NCI-H510A treated with DMSO at 0.1 percent for 48 hours (cell line): ENCODE measurements at regions not wholly inside any gene's neighbourhood (a gene's known extent, or its start where the extent isn't known, plus 50 kb on each side); places are given as distances from the start of the nearest gene placed in this dataset.

Experiments used
- DNase-seq: peaks from one replicate; lab custom pipeline; 2025; lab: John Stamatoyannopoulos, UW

DNA sequence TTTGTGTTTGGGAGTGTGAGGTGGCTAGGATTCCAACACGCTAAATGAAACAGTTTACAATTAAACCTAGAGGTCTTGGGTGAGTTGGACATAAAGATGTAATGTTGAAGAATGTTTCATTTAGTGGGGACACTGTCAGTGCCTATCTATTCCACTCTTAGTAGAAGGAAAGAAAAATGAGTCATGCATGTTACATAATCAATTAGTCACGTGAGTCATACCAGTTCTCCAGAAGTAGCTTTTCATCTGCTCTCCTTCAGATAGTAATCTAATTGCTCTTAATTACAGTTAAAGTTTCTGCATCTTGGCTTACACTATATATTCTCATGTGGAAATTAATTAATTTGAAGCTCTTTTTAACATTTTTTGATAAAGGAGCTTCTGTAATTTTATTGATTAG is 115.7 kb upstream of the P2RY1 start:
- no peak for DNase-seq

DNA sequence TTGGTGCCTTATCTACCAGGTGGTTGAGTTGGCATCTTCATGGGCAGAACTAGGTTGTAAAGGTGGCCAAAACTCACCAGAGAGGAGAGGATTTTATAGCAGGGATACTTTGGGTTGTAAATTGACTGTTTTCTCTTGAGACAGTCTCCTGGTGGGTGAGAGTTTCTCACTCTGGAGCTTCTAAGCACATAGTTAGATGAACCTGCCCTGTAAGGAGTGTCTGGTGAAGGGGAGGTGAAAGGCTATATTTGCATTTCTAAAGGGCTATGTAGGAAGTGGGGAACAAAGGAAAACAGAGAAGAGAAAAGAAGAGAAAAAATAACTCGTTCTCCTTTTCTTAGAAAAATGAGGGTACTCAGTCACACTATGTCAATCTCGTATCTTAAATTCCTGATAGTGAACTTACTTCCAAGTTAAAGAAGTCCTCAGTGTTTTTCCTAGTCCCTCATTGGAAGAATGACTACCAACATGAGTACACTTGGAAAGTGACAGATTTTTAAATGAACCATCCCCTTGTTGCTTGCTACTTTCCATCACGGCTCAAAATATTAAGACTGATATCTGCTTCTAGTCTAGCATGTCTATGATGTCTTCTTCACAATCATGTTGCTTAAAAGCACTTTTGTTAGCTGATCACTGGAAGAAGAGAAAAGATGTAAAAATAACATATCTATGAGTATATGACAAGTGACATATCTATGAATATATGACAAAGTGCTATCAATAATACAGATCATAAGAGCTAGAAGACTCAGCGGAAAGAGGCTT is 113.8 kb upstream of the P2RY1 start:
- no peak for DNase-seq

DNA sequence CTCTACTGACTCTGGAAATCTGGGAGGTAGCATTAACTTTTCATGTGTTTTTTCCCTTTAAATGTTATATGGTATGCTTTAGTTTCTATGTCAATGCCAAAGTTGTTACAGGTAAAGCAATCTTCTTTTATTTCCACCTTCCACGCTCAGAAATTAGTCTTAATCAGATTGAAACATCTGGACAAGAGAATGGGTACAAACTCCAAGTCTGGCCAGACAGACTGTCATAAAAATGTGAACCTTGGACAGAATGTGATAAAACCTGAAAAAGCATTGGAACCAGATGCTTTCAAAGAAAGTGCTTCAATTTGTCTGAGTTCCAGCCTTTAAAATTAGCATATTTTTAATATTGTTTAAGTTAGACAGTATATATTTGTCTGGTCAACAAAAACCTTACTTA is 110.7 kb upstream of the P2RY1 start:
- no peak for DNase-seq

DNA sequence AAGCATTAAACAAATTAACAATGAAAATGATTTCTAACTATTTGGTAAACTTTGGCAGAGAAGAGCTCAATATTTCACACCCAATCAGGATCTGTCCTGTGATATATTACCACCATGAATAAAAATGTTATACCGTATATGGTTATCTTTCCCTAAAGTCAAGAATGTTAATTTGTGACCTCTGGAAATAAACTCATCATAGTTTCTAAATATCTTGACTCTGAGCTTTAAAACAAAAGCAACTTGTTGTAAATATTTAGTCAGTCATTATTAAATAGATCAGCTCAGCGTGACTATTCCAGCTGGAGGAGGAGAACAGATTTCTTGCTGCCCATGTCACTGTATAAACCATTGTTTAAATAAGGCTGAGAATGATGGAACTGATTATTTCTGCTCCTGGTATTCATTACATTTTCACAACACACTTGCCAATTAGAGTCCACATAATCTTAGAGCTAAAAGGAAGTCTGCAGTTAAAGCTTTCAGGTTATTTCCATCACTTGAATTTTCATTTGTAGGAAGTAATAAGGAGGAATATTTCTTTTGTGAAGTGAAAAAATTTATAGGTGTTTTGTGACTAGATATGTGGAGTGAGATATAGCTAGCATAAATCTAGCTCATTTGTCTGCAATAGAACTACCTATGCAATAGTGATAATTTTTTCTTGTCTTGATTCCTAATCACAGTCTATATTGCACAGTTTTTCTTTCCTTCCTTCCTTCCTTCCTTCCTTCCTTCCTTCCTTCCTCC is 106.5 kb upstream of the P2RY1 start:
- no peak for DNase-seq

DNA sequence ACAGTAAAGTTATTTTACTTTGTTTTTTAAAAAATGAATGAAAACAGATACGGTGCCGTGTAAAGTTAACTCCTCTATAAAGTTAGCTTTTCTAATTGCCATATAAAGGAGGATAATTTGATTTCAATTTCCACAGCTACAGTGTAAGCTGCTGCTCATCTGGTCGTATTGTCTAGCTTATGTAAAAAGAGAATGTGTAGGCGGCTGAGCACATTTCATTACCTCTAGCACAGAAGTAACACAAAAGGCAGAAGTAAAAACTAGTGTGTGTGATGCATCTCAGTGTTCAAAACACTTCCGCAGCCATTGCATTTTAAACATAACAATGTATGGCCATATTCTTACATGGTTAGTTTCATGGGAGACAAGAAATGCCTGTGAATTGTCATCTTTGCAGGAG is 105.0 kb upstream of the P2RY1 start:
- no peak for DNase-seq

DNA sequence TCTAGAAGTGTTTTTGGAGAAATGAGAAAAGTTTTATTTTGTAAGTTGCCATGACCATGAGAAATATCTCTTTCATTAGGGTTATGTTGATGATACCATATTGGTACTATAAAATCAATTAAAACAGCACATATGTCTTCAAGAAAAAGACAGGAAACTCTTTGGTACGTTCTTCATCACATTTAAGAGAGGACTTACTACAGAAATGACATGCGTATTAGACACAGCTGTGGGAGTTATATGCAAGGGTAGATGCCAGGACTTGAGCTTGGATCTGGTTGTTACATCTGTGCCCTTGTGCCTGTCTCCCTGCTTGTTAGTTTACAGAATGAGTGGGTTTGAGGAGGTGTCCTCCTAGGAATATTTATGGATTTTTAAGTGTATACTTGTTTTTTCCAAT is 103.4 kb upstream of the P2RY1 start:
- DNase-seq: no peak

DNA sequence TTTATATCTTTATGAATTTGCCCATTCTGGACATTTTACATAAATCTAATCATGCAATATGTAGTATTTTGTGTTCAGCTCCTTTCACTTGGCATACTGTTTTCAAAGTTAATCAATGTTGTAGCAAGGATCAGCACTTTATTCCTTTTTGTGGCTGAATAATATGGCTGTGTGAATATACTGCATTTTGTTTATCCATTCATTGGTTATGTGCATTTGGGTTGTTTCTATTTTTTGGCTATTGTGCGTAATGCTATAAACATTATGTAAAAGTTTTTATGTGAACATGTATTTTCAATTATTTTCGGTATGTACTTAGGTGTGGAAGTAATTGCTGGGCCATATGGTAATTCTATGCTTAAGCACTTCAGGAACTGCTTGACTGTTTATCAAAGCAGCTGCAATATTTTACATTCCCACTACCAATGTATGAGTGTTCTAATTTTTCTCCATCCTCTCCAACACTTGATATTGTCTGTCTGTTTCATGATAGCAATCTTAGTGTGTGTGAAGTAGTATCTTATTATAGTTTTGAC is 101.3 kb upstream of the P2RY1 start:
- no peak for DNase-seq

DNA sequence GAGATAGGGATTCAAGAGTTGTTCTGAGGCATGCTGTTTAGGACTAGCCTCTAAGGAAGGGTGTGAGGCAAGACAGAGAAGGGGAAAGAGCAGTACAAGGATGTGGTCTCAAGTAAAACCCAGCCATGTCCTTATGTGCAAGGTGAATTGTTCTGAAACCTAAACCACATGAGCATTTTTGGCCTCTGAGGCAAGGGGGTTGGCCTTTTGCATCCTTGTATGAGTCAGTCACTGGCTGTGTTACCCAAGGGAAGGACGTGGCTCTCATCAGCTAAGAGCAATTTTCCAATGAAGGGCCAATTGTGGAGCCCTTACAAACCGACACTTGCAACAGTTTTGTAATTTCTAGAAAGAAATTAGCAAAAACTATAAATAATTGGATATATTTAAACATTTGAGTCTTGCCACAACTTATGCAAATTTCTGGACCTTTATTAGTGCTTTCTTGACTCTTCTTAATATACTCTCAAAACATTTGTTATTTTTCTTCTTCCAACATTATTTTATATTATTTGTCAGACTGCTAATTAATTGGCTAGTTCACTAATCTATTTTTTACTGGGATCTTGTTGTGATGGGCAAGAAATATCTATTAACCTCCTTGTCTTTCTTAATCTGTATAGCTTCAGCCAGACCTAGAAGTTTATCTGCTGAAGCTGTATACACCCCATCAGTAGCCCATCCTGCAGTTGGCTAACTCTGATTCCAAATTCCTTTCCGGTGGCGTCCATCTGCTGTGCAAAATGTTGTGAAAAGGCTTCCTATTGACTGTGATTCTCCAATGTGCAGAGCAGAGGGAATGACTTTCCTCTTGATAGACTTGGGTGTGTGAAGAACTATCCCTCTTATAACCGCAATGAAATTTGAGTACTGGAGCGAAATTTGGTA is 97.7 kb upstream of the P2RY1 start:
- DNase-seq: no peak

DNA sequence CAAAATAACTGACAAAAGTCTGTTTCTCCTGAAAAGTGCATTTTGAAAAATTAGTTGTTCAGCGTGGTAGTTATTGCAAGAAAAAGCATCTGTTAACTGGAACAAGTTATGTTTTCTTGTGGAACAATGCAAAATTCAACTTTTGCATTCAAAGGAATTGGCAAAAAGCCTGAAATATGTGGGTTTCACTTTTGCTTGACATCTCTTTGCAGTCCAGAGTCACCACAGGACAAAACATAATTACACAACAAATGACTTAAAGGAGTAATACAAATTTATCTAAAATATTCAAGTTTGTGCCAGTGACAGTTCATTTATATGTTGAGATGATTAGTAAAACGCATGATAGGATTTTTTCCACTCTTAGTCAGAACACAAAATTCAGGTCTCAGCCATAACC is 96.3 kb upstream of the P2RY1 start:
- DNase-seq: no peak

DNA sequence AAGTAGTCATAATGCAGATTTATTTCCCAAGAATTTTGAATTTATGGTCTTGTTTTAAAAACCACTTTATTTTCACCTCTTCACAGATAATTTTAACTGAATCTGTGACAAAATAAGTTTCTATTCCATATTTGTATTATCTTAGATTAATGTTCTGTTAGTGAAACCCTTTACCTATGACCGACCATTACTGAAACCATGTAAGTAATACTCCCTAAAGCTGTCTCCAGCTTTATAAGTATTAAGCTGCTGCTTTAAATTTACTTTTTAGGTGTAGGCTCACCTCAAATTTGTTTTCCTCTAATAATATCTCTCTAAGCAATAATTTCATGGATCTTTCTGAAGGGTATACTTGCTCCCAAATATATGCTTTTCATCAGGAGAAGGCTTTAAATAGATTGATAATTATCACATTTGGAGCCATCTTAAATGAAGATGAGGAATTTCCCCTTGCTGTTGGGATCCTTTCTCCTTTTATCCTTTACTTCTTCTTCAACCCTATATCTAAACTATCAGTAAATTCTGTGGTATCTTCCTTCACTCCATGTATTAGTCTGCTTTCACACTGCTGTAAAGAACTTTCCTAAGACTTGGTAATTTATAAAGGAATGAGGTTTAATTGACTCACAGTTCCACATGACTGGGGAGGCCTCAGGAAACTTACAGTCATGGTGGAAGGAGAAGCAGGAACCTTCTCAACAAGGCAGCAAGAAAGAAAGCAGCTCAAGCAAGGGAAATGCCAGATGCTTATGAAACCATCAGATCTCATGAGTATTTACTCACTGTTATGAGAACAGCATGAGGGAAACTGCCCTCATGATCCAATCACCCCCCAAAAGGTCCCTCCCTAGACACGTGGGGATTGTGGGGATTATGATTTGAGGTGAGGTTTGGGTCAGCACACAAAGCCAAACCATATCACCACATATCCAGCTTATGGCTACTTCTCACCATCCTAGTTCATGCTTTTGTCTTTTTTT is 92.3 kb upstream of the P2RY1 start:
- no peak for DNase-seq

DNA sequence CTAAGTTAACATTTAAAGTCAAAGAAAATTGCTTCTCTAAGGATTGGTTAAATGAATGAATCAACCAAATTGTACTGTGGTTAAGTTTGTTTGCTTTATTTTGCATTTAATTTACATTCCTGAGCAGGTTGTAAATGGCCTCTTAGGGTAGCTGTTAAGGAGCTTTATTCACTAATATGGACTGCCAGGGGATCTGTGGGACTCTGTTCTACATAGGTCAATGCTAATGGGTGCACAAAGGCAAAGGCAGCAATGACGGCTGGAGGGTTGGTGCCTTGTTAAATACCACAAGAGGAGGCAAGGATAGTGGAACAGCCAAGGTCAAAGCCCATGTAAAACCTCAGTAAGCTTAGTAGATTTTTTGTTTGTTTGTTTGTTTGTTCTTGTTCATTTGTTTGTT is 89.3 kb upstream of the P2RY1 start:
- DNase-seq: no peak

DNA sequence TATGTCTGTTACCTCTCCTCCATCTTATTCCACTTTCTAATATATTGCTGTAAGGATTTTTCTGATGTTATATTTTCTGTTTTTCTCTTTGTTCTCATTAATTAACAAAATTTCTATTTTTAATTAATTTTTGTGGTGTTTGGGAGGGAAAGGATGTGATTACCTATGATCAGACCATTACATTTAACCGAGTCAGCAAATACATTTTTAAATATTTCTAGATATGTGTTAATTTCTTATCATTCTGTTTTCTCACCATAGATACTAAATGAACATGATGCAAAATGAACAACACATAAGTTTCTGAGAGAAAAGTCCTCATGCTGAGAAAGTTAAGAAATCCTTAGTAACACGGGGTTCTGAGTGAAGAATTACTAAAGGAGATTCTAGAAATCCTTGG is 80.6 kb upstream of the P2RY1 start:
- no peak for DNase-seq

DNA sequence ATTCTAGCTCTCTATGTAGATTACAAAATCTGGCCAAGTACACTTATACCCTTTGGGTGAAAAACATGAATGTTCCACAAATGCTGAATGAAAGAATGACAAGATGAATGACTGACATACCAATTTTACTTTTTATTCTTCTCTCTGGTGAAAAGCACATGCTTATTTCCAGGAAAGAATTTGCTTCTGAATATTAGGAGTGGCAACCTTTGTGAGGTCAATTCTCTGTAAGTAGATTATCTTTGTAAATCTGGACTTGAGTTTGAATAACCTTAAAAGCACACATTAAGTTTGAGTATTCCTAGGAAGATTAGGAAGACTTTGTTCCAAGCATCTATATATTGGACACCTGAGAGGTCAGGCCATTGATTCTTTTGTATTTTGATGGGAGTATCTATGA is 78.1 kb upstream of the P2RY1 start:
- no peak for DNase-seq

DNA sequence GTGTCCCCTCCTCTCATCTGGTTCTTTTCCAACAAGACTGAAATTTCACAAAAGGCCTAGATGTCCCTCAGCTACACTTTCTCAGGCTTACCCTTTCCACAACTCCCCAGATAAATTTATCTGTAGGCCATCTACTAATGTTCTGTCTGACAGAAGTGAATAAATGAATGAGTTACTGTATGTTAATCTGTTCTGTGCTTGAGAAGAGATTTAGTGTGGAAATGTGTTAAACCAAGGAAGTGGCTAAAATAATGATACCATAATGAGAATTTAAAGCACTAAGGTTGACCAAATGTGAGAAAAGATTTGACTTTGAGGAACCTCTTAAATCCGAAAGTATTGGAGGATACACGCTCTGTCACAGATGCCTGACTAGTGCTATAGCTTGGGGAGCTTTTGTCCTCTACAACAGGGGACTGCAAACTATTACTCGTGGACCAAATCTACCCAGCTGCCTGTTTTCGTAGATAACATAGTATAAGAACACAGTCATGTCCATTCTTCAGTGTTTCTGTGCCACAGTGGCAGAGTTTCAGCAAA is 74.8 kb upstream of the P2RY1 start:
- DNase-seq: no peak

DNA sequence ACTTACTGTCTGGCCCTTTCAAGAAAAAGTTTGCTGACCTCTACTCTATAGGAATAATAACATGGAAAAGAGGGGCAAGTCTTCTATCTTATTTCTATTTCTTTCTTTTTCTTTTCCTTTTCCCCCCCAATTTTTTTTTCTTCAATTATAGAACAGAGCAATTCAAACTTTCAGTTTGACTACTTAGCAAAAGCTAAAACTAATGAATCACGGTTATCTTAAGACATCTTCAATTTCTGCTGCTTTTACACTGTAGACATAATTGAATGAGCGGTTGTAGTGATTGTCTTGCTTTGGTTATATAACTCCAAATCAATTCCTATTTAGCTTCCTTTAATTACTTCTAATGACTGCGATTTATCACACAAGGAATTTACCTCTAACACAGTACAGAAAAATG is 74.3 kb upstream of the P2RY1 start:
- DNase-seq: no peak

DNA sequence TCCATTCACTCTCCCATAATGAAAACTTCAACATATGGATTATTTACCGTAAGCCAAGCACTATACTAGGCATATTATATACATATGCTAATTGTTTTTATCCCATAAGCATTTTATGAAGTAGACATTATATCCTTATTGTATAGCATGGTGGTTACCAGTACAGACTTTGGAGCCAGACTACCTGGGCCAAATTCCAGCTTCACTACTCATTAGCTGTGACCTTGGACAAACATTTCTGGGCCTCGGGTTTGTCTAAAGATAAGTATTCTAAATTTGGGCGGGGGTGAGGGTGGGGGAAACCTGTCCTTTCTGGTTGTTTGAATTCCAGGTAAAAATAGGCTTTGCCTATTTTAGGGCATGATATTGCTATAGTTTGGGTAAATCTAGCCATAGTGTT is 66.5 kb upstream of the P2RY1 start:
- DNase-seq: no peak

DNA sequence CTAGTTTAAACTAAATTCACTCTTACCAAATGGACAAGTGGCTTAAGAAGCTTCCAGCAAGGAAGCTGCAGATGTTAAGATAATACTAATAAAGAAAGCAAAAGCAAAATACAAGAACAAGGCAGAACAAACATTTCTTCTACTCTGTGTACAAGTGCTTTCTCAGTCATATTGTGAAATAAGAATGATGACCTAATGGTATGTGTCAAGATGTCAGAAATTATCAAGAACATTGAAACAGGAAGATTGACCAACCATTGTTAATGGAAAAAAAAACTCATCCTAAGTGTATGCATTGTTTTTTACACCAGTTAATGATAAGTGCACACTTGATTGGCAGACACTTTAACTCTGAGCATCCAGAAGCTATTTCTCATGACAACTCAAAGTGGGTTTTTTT is 65.4 kb upstream of the P2RY1 start:
- no peak for DNase-seq

DNA sequence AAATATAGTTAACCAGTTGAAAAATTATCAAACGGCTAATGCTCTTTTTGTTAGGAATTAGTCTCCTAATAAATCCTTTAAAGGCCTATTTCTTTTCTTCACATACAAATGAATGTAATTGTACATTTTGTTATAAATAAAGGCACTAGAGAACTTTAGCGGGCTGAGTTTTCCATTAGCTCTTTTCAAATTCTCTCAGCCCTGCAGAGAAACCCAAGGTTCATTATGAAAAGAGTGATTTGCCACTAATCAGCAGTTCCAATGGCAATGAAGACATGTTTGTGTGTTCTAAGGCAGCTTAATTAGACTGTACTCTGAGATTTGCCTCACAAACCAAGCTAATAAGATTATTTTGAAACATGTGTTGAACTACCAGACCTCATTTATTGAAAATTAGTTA is 64.6 kb upstream of the P2RY1 start:
- no peak for DNase-seq

DNA sequence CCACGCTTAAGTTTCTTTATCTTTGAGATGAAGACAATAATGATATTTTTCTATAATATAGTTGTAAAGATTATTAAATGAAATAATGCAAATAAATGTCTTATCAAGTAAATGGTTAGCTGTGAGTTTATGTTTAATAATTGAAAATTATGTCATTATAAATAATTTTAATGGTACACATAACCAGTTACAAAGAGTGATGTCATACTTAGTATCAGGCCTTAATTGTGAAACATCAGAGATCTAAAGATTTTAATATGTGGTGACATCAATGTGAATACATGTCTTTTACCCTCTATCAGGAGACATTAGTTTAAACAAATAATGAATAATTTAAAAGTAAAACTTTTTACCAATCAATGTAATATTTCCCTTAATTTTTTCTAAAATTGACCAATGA is 63.8 kb upstream of the P2RY1 start:
- DNase-seq: no peak

DNA sequence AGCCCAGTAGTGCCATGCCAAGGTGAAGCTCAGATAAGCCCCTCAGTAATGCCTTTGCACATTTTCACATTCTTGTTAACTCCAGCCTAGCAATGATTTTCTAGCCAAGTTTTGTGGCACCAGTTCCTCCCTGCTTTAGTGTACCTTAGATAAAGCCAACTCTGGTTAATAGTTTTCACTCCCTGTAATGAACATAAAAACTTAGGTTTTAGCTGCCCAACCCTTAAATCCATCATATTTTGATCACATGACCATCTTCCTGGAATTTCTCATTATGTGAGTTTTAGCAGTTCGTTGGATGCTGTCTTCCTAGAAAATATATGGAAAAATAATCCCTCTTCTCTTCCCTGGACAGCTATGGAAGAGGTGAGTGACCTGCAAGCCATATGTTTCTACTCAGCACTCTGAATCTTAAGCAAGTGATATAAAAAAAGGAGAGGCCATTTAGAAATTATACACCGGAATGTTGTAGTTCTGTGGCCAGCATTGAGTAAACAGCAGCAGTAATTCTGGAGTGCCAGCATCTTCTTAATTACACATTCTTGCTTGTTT is 62.2 kb upstream of the P2RY1 start:
- DNase-seq: no peak

DNA sequence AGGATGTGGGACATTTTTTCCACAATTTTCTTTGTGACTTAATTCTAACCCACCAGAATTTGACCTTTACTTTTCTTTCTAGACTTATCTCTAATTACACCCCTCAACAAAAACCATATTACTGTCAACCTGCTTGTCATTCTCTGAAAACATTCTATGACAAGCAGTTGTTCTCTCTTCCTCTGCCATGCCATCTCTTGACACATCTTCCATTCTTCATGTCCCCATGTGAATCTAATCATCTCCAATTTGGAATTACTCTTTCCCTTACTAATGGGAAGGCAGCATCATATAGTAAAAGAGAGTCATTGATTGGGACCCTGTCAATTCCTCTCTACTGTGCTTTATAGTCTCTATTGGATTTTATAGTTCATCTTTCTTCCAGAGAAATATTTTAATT is 61.3 kb upstream of the P2RY1 start:
- no peak for DNase-seq
